Ascending aorta (tissue), 2 donors: ENCODE measurements at regions not wholly inside any gene's neighbourhood (a gene's known extent, or its start where the extent isn't known, plus 50 kb on each side); places are given as distances from the start of the nearest gene placed in this dataset.
A peak's percentile ranks its signal among the peaks of the same experiment; 100 is the strongest.

Experiments
- DNase-seq, 2 donors: peaks; one replicate each; pipeline ENCODE4 v3.0.0-alpha.2; 2019; ENCODE audit warnings: low spot score in 2 of 2
- H3K27ac ChIP-seq, 2 donors: fragments of 200-600 bp; sonication (generic); one replicate each; pipeline ENCODE4 v1.5.1; 2016 to 2017; ENCODE audit warnings: mild to moderate bottlenecking in 1 of 2
- H3K27me3 ChIP-seq: fragments of 200-600 bp; sonication (generic); one replicate; pipeline ENCODE4 v1.5.1; 2017
- H3K36me3 ChIP-seq, 2 donors: fragments of 200-600 bp; sonication (generic); one replicate each; pipeline ENCODE4 v1.5.1; 2016
- H3K4me1 ChIP-seq, 2 donors: fragments of 200-600 bp; sonication (generic); one replicate each; pipeline ENCODE4 v1.5.1; 2016 to 2017; ENCODE audit warnings: mild to moderate bottlenecking in 1 of 2
- H3K4me3 ChIP-seq, 2 donors: fragments of 200-600 bp; sonication (generic); one replicate each; pipeline ENCODE4 v1.5.1; 2016 to 2017; ENCODE audit warnings: mild to moderate bottlenecking in 1 of 2
- H3K9me3 ChIP-seq, 2 donors: fragments of 200-600 bp; sonication (generic); one replicate each; pipeline ENCODE4 v1.5.1; 2016
- CTCF ChIP-seq, 3 experiments: fragments of 200-600 bp in 2 of 3; fragments of 450-650 bp in 1 of 3; sonication (generic) in 2 of 3; IDR thresholded peaks; one replicate each; pipeline ENCODE4 v1.5.1; 2016 to 2019; ENCODE audit warnings: antibody characterized with exemption in 3 of 3, mild to moderate bottlenecking in 1 of 3, moderate library complexity in 1 of 3
- intact Hi-C: fragments of 100-400 bp; cut with DNase I; formaldehyde crosslinking; loops from one replicate; pipeline ENCODE4 v1.15.1; 2023

- Histone ChIP-seq H3K4me3 (no peak overlapping the region), H3K36me3 (no peaks in the 10 kb centered on the region), H3K9me3 (no peaks in the 10 kb centered on the region), H3K27ac (peak overlapping the region; percentile 84), H3K4me1 (peaks cover 8 to 18% of the 10 kb centered on the region in 2 donors), H3K27me3 (no peaks in the 10 kb centered on the region)
- intact Hi-C loops: loop anchor here (10.0 kb wide), 3 partner anchors 228 to 748 kb away; partner anchors contain the start of gene MEIS2
- DNase-seq: no peak
- TF ChIP-seq CTCF (IDR thresholded peaks at IDR 0.05): no peak
These were observed 223.0 kb upstream of the CDIN1 start for GRCh38 chr15:36356466-36356865.

- Histone ChIP-seq H3K9me3 (no peaks in the 10 kb centered on the region), H3K27ac (peak overlapping the region; percentile 84), H3K36me3 (no peaks in the 10 kb centered on the region), H3K27me3 (no peaks in the 10 kb centered on the region), H3K4me3 (peak overlapping the region in 1 of 2 donors; percentile 14), H3K4me1 (peaks cover 8 to 18% of the 10 kb centered on the region in 2 donors)
- no peak for DNase-seq
- TF ChIP-seq CTCF (IDR thresholded peaks at IDR 0.05): no peak
- intact Hi-C loops: loop anchor here (10.0 kb wide), 3 partner anchors 228 to 748 kb away; partner anchors contain the start of gene MEIS2
These were observed 222.3 kb upstream of the CDIN1 start for GRCh38 chr15:36356978-36357601.

- no peaks in the 10 kb centered on the region for H3K36me3 ChIP-seq
- no peak for DNase-seq
- H3K4me3 ChIP-seq: no peak overlapping the region
- H3K4me1 ChIP-seq: peaks cover 8 to 18% of the 10 kb centered on the region in 2 donors
- no peaks in the 10 kb centered on the region for H3K27me3 ChIP-seq
- peak overlapping the region; percentile 84 for H3K27ac ChIP-seq
- no peaks in the 10 kb centered on the region for H3K9me3 ChIP-seq
- no peak for TF ChIP-seq CTCF (IDR thresholded peaks at IDR 0.05)
- intact Hi-C loops: loop anchor here (10.0 kb wide), 3 partner anchors 227 to 747 kb away; partner anchors contain the start of gene MEIS2
These were observed 221.3 kb upstream of the CDIN1 start for GRCh38 chr15:36358094-36358493.

- intact Hi-C loops: loop anchor here (10.0 kb wide), 3 partner anchors 226 to 746 kb away; partner anchors contain the start of gene MEIS2
- Histone ChIP-seq H3K27me3 (no peaks in the 10 kb centered on the region), H3K4me1 (peaks cover 8 to 18% of the 10 kb centered on the region in 2 donors), H3K4me3 (no peak overlapping the region), H3K36me3 (no peaks in the 10 kb centered on the region), H3K27ac (peak overlapping the region; percentile 84), H3K9me3 (no peaks in the 10 kb centered on the region)
- TF ChIP-seq CTCF (IDR thresholded peaks at IDR 0.05): no peak
- DNase-seq: no peak
These were observed 220.9 kb upstream of the CDIN1 start for GRCh38 chr15:36358523-36358922.

GRCh38 chr15:36359286-36359685, 220.1 kb upstream of the CDIN1 start:
- H3K9me3 ChIP-seq: no peaks in the 10 kb centered on the region
- no peaks in the 10 kb centered on the region for H3K36me3 ChIP-seq
- H3K4me3 ChIP-seq: no peak overlapping the region
- H3K4me1 ChIP-seq: peaks cover 8 to 18% of the 10 kb centered on the region in 2 donors
- H3K27ac ChIP-seq: no peak overlapping the region
- no peak for TF ChIP-seq CTCF (IDR thresholded peaks at IDR 0.05)
- intact Hi-C loops: loop anchor here (10.0 kb wide), 3 partner anchors 226 to 746 kb away; partner anchors contain the start of gene MEIS2
- H3K27me3 ChIP-seq: no peaks in the 10 kb centered on the region
- no peak for DNase-seq
